Dermis microvascular lymphatic vessel endothelial cell (primary cell): ENCODE measurements at regions not wholly inside any gene's neighbourhood (a gene's known extent, or its start where the extent isn't known, plus 50 kb on each side); places are given as distances from the start of the nearest gene placed in this dataset.
"Not testable (repeated sequence)": the region's sequence is repeated elsewhere in the genome, so short reads cannot be mapped to it uniquely, and the experiment has no call there.

Experiments
- DNase-seq, 2 donors: peaks; one replicate each; pipeline versions ENCODE4 v3.0.0 to v3.0.0-alpha.2; 2010; ENCODE audit warnings: low read depth in 2 of 2

- no peak for DNase-seq
These were observed 1076.3 kb upstream of the EPHA6 start for GRCh38 chr3:95738045-95738444.

GRCh38 chr3:95744896-95745295 lies 1069.5 kb upstream of the EPHA6 start:
- DNase-seq = not testable (repeated sequence)

- DNase-seq = no peak
These were observed 1064.3 kb upstream of the EPHA6 start for GRCh38 chr3:95750097-95750496.

- DNase-seq = no peak
These were observed 1062.9 kb upstream of the EPHA6 start for GRCh38 chr3:95751509-95751908.

GRCh38 chr3:95752199-95752598 lies 1062.2 kb upstream of the EPHA6 start:
- no peak for DNase-seq

GRCh38 chr3:95758707-95759106 lies 1055.7 kb upstream of the EPHA6 start:
- DNase-seq = no peak

- no peak for DNase-seq
These were observed 1054.6 kb upstream of the EPHA6 start for GRCh38 chr3:95759614-95760301.

- DNase-seq = no peak
These were observed 1038.8 kb upstream of the EPHA6 start for GRCh38 chr3:95775486-95776094.

- no peak for DNase-seq
These were observed 1032.8 kb upstream of the EPHA6 start for GRCh38 chr3:95781598-95781997.

- no peak for DNase-seq
These were observed 1025.3 kb upstream of the EPHA6 start for GRCh38 chr3:95789111-95789510.

- no peak for DNase-seq
These were observed 1017.3 kb upstream of the EPHA6 start for GRCh38 chr3:95797081-95797480.

GRCh38 chr3:95798628-95799027 lies 1015.8 kb upstream of the EPHA6 start:
- DNase-seq = no peak

- no peak for DNase-seq
These were observed 1003.9 kb upstream of the EPHA6 start for GRCh38 chr3:95810462-95810861.

- DNase-seq = no peak
These were observed 1001.1 kb upstream of the EPHA6 start for GRCh38 chr3:95813244-95813643.

- no peak for DNase-seq
These were observed 998.6 kb upstream of the EPHA6 start for GRCh38 chr3:95815828-95816227.

- no peak for DNase-seq
These were observed 988.0 kb upstream of the EPHA6 start for GRCh38 chr3:95826419-95826818.

GRCh38 chr3:95832146-95832545 lies 982.2 kb upstream of the EPHA6 start:
- DNase-seq = no peak

GRCh38 chr3:95860628-95861027 lies 953.8 kb upstream of the EPHA6 start:
- not testable (repeated sequence) for DNase-seq

GRCh38 chr3:95883801-95884200 lies 930.6 kb upstream of the EPHA6 start:
- DNase-seq = no peak

- no peak for DNase-seq
These were observed 927.8 kb upstream of the EPHA6 start for GRCh38 chr3:95886616-95887015.

GRCh38 chr3:95887114-95887513 lies 927.3 kb upstream of the EPHA6 start:
- DNase-seq = no peak

- DNase-seq = no peak
These were observed 919.6 kb upstream of the EPHA6 start for GRCh38 chr3:95894820-95895219.

GRCh38 chr3:95899494-95899893 lies 914.9 kb upstream of the EPHA6 start:
- no peak for DNase-seq

- DNase-seq = no peak
These were observed 914.5 kb upstream of the EPHA6 start for GRCh38 chr3:95899911-95900310.
